ENCODE measurements at regions not wholly inside any gene's neighbourhood (a gene's known extent, or its start where the extent isn't known, plus 50 kb on each side); places are given as distances from the start of the nearest gene placed in this dataset.
A peak's percentile ranks its signal among the peaks of the same experiment; 100 is the strongest.

DNA sequence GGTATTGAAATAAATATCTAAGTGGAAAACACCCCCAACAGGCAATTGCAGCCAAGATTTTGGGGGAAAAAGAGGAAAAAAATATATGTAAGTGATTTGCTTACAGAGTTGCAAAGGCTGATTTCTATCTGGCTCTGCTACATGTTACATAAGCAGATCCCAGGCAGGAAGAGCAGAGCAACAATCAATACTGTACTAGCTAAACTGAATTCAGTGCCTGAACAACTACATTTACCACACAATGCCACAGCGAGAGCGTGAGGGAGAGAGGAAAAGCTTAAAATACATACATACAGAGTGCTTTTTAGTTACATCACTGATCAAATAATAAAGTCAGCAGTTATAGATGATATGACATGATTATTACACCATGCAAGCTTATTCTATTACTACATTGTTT lies 665.6 kb upstream of the ARGLU1 start:
- peak; percentile 49 to 54 for DNase-seq

- DNase-seq, result peak; percentile 93 to 95
Observed at GRCh38 chr13:107231944-107232343, 664.0 kb upstream of the ARGLU1 start.

GRCh38 chr13:107223867-107224266 lies 655.9 kb upstream of the ARGLU1 start:
- no peak for DNase-seq

- DNase-seq, result no peak
Observed at GRCh38 chr13:107222597-107222996, 654.7 kb upstream of the ARGLU1 start.

GRCh38 chr13:107220245-107220644 lies 652.3 kb upstream of the ARGLU1 start:
- DNase-seq, result no peak

DNA sequence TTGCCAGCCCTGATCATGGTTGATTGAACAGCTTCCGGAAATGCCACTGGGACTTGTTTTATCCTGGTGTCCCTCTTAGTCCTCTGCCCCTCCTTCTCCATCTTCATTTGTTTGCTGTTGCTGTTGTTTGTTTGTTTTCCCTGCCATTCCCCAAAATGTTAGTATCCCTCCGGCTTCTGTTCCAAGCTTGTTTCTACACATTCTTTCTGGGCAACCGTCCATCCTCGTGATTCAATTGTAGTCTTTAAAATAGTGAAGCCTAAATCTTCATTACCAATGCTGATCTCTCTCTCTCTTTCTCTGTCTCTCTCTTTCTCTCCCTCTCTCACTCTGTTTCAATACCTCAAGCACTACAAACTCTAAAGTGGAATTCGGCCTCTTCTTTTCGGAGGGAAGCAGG lies 649.3 kb upstream of the ARGLU1 start:
- peak; percentile 91 to 93 for DNase-seq

DNA sequence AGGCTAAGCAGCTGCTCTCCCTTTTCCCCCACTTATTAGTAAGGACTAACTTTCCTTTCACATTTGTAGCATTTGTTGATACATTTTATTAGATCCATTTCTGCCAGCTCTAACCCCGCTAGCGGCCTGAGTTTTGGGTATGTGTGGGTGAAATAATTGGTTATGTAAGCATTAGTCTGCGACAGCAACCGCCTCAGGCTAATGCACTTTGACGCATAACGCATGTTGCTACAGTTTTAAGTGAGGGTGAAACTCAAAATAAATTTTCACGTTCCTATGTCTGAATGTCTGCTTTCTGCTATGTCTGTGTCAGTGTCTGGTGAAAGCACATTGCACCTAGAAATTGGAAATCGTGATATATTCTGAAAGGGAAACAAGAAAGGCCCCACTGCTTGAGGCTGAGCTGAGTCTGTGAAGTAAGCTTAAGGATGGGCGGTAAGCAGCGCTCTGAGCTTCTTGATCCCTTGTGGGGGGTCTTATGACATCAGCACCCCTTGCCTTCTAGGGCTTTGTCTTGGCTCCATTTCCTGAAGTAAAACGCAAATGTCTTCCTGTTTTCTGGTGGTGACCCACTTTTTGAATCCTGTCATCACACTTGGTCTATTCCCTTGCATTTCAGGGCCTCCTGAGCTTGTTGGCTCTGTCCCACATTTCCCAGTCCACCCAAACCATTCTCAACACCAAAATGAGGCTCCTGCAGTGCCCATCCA lies 648.3 kb upstream of the ARGLU1 start:
- no peak for DNase-seq

GRCh38 chr13:107211073-107211472 lies 643.1 kb upstream of the ARGLU1 start:
- DNase-seq, result peak; percentile 99

- peak; percentile 99 to 100 for DNase-seq
Observed at GRCh38 chr13:107210723-107211030, 642.7 kb upstream of the ARGLU1 start.

DNA sequence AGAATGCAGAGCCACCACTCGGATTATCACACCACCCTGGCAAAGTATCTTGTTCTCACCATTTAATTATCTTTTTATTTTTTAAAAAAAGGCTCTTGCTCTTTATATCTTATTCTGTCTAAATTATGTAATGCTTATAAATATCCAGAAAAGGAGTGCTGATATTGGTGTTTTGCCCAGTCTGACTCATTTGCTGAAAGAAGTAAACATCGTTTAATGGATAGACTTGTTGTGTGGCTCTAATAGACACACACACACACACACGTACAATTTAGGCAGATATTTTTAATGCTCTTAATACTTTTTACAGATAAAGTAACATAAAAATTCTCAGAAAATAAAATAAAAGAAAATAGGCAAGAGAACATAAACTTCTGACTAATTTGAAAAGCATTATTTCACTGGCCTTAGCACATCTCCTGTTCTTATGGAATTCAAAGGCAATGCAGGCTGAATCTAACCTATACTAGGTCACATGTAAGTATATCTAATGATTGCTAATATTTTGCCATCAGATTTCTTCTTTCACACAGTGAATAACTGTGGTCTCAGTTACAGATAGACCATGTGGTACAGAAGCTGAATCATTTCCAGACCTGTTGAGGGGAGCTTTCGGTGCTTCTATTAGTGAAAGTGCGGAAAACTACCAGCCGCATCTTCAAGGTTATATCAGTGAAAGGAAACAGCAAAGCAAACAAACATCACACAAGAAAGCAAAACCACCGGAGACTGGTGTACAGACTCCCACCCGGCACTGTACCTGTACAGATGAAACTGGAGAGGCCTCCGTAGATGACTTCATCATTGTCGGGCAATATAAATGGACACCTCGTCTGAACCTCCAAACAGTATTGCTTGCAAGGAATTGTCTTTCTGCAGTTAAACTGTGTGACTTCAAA lies 642.1 kb upstream of the ARGLU1 start:
- no peak for DNase-seq

DNA sequence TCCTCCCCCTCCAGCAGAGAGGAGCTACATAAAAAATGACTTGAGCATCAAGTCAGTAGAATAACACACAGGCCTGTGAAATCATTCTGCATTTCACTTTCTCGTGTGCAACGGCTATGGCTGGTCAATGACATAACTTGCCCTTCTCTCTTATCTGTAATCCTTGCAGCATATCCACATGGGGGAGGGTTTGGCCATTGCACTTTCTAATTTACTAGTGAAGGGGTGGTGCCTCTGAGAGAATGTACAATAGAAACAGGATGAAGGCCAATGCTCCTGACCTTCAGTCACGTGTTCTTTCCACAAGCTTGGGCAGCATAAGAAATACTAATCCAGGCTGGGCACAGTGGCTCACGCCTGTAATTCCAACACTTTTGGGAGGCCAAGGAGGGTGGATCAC lies 641.0 kb upstream of the ARGLU1 start:
- DNase-seq, result peak in 1 of 2 experiments; percentile 31

DNA sequence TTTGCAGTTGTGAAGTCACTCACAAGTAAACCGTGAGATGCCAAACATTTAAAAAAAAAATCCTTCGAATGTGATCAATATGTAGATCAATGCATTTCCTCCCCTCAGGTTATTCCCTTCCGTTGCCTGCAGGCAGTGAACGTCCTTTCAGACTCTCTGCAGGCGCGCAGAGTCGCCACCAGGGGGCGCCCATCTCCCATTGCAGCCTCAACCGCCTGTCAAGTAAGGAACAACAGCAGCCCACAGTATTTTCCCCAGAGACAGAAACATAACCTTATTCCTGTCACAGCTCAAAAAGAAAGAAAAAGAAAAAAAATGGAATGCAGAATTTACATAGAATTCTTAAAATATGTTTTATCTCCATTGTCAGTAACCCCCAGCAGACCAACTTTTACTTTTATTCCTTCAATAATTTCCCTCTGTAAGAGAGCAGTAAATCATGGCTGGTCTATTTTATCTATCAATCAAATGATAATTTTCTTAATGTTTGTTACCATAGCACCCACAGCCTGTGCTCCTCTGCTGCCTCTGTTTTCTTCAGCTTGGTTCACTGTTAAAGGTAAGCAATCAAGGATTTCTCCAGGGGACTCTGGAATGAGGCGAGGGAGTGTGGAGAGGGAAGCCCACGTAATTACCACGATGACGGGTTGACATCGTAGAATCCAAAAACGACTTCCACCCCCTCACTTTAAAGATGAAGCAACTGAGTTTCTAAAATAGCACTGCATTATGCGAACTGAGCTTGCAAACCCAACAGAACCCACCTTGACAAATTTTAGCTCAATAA lies 637.6 kb upstream of the ARGLU1 start:
- DNase-seq, result peak; percentile 70 to 82

- peak in 1 of 2 experiments; percentile 29 for DNase-seq
Observed at GRCh38 chr13:107203146-107203847, 635.4 kb upstream of the ARGLU1 start.

DNA sequence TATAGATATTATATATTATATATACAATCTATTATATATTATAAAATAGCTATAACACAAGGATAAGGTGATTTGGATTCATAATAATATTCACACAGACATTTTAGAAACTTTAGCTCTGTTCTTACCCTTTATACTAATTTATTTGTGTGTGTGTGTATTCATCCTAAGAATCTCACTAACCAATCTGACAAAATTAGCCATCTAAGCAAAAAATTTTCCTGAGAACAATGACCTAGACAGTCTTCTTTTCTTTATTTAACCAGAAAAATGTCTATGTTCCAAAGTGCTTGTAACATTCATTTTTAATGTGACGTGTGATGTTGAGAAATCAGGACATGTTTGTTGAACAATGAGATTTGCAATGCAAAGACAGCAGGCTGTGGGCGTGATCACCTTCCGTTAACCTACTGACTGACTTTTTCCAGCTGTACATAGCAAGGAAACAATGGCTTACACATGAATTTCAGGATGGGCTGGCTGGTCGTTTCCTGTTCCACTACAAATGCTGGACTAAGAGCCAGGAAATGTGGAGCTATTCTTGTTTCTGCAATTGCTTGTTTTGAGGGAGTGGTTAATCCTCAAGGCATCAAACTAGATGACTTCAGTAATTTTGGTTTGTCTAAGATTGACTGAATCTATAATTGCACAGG lies 634.6 kb upstream of the ARGLU1 start:
- DNase-seq, result no peak

- DNase-seq, result no peak
Observed at GRCh38 chr13:107200491-107200890, 632.6 kb upstream of the ARGLU1 start.

DNA sequence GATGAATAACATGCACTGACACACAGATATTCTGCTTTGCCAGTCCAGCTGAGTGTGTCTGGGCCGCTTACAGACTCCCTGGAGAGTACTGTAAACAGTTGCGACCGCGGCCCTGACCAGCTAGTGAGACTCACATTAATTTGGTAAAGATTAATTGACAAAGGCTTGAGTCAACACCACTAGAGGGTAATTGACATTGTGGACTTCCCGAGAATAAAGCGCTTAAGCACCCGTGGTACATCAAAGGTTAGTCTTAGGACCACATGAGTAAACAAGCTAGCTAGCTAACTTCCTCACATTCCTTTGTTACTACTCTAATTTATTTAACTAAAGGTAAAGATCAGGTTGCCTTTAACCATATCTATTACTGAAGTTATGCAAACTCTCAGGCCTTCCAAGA lies 624.4 kb upstream of the ARGLU1 start:
- DNase-seq, result peak; percentile 55 to 71

- DNase-seq, result no peak
Observed at GRCh38 chr13:107190065-107190464, 622.1 kb upstream of the ARGLU1 start.

DNA sequence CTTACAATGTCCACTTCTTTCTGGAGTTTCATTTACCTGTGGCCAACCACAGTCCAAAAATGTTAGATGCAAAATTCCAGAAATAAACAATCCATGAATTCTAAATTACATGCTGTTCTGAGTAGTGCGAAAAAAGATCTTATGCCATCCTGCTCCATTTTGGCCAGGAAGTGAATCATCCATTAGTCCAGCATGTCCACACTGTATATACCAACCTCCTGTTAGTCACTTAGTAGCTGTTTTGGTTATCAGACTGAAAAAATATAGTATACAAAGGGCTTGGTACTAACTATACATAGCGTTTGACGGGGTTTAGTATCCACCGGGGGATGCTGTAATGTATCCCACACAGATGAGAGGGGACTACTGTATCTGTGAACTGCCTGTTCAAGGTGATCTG lies 618.0 kb upstream of the ARGLU1 start:
- DNase-seq, result no peak

DNA sequence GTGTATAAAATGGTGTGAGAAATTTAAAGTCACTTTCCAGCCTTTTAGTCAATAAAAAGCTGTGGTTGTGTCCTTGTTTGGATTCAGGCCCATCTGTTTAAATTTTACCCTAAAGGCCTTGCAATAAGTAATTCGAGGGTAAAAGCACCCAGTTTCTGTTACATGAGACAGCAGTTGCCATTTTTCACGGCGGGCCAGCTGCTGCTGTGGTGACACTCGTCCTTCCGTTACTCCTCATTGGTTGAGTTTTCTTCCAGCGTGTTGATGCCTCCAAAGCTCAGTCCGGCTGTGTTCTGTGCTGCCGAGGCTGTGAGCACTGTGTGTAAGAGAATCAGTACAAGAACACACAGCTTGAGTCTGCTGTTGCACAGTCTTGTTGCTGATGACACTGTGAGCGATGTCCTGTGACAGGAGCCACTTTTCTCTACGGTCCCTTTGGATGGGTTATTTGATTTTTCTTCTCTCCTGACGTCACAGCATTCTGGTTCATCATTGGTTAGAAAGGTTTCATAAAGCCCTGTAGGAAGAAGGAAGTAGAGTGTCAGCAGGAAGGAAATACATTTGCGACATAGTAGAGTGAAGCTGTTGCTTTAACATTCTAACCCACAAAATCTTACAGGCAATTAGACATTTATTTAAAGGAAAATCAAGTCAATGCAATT lies 602.5 kb upstream of the ARGLU1 start:
- peak; percentile 88 to 90 for DNase-seq

- no peak for DNase-seq
Observed at GRCh38 chr13:107157271-107157670, 589.3 kb upstream of the ARGLU1 start.

DNA sequence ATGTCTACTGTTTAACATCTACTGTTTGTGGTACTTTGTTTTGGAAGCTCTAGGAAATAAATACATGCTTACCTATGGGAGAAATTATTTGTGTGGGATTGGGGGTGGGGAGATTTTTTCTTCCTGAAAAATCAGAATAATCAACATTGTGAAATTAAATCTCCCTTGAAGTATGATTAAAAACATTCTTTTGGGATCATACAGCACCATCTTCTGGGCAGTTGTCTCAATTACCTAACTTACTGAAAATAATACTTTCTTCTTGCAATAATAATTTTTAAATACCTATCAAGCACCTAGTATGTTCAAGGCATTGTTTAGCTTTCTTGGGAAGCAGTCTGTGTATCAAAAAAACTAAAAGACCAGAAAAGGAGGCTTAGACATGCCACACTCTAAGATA lies 576.5 kb upstream of the ARGLU1 start:
- no peak for DNase-seq

DNA sequence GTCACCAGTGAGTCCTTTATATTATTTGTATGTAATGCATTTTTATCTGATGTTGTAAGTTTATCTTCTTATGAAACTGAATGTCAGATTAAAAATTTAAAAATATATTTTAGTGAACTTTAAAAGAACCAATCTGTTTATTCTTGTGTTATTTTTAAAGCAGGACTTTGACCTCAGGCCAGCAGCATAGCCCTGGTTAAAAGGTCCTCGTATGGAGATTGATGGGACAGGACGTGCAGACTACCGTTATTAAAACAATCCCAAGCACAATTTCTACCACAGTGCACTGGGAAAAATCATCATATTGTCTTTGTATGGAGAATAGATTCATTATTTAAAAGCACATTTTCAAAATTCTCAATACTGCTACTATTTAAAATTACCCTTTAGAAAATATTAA lies 573.8 kb upstream of the ARGLU1 start:
- DNase-seq, result no peak
